GM12878 (cell line): ENCODE measurements at regions not wholly inside any gene's neighbourhood (a gene's known extent, or its start where the extent isn't known, plus 50 kb on each side); places are given as distances from the start of the nearest gene placed in this dataset.

Source experiments
- ATAC-seq: fragments of 200-7000 bp; cut with Tn5 transposase; 3 replicates; pipeline ENCODE4 v1.9.1; 2020; ENCODE audit warnings: mild to moderate bottlenecking, moderate library complexity
- BruUV-seq: library from RNA; stranded (reverse); fragments of 400-500 nt; replicated peaks from 2 replicates; lab custom pipeline; 2021; lab: Mats Ljungman, UMichigan
- CTCF ChIA-PET: fragments of 300-600 bp; sonication (Branson Sonifier 250); formaldehyde crosslinking; extraction: SDS; loops from one replicate; lab custom pipeline; 2021; ENCODE audit warnings: inconsistent platforms; lab: Yijun Ruan, JAX
- POLR2A ChIA-PET: fragments of 350-600 bp; formaldehyde crosslinking; extraction: SDS; loops from one replicate; lab custom pipeline; 2021; ENCODE audit warnings: inconsistent platforms; lab: Charles Lee
- RAD21 ChIA-PET: fragments of 300-600 bp; sonication (Branson Sonifier 250); formaldehyde crosslinking; loops from one replicate; lab custom pipeline; 2023; ENCODE audit warnings: antibody characterized with exemption; ENCODE audit not compliant: unreplicated experiment; lab: Charles Lee
- SMC1A ChIA-PET: fragments of 300-600 bp; sonication (Branson Sonifier 250); formaldehyde crosslinking; loops from one replicate; lab custom pipeline; 2023; ENCODE audit not compliant: unreplicated experiment, uncharacterized antibody; lab: Charles Lee
- DNase-seq: peaks from one replicate; pipeline ENCODE4 v3.0.0-alpha.2; 2011; ENCODE audit warnings: low read depth, low spot score
- FAIRE-seq: peaks from 3 replicates; lab custom pipeline; 2011; peaks lifted over from hg19 to GRCh38; lab: Jason Lieb, UNC
- H2AFZ ChIP-seq: 2 replicates; pipeline ENCODE4 v1.6.0; 2011; ENCODE audit warnings: low read depth, low read length, control low read depth; ENCODE audit not compliant: control insufficient read depth
- H3K27ac ChIP-seq: 2 replicates; pipeline ENCODE4 v1.5.1; 2011; ENCODE audit warnings: control low read depth; ENCODE audit not compliant: control insufficient read depth, insufficient read depth
- H3K27me3 ChIP-seq, 2 experiments: replicated peaks in 1 of 2; 2 replicates each; pipeline versions ENCODE4 v1.6.0 to v1.6.1; 2011; ENCODE audit warnings: low read length in 1 of 2; ENCODE audit not compliant: control insufficient read depth in 2 of 2, insufficient read depth in 2 of 2
- H3K36me3 ChIP-seq, 2 experiments: 2 replicates each; pipeline ENCODE4 v1.5.1; 2011; ENCODE audit warnings: low read length in 1 of 2; ENCODE audit not compliant: control insufficient read depth in 2 of 2, insufficient read depth in 2 of 2
- H3K4me1 ChIP-seq: 2 replicates; pipeline ENCODE4 v1.6.1; 2011; ENCODE audit warnings: mild to moderate bottlenecking, low read length, moderate library complexity, mixed read lengths; ENCODE audit not compliant: control insufficient read depth, insufficient read depth
- H3K4me2 ChIP-seq: 2 replicates; pipeline ENCODE4 v1.6.0; 2011; ENCODE audit warnings: control low read depth; ENCODE audit not compliant: control insufficient read depth, insufficient read depth
- H3K4me3 ChIP-seq: fragments of 200-600 bp; sonication (generic); 2 replicates; pipeline ENCODE4 v1.5.1; 2016
- H3K79me2 ChIP-seq: 2 replicates; pipeline ENCODE4 v1.6.0; 2011; ENCODE audit warnings: low read length; ENCODE audit not compliant: control insufficient read depth, insufficient read depth
- H3K9ac ChIP-seq: 2 replicates; pipeline ENCODE4 v1.8.0; 2011; ENCODE audit warnings: low read length, control low read depth, mixed read lengths; ENCODE audit not compliant: control insufficient read depth, insufficient read depth
- H3K9me3 ChIP-seq: replicated peaks from 3 replicates; pipeline ENCODE4 v1.5.1; 2011; ENCODE audit warnings: mild to moderate bottlenecking, low read length; ENCODE audit not compliant: control insufficient read depth, insufficient read depth
- H4K20me1 ChIP-seq: 2 replicates; pipeline ENCODE4 v1.6.0; 2011; ENCODE audit not compliant: control insufficient read depth, insufficient read depth
- BHLHE40 ChIP-seq, 2 experiments: fragments of 450-650 bp in 1 of 2; IDR thresholded peaks; 2 replicates each; pipeline ENCODE4 v1.6.1; 2011 to 2017; ENCODE audit warnings: low read depth in 2 of 2, borderline replicate concordance in 1 of 2, improper control_type of control experiment in 1 of 2, low read length in 1 of 2, mild to moderate bottlenecking in 1 of 2
- CREB1 ChIP-seq: IDR thresholded peaks from 2 replicates; pipeline ENCODE4 v1.6.1; 2012; ENCODE audit warnings: low read depth, mild to moderate bottlenecking, inconsistent platforms
- FOS ChIP-seq: IDR thresholded peaks from 3 replicates; pipeline ENCODE4 v1.6.1; 2011; ENCODE audit warnings: borderline replicate concordance; ENCODE audit not compliant: insufficient read length; ENCODE audit errors: extremely low read depth
- MEF2A ChIP-seq: IDR thresholded peaks from 2 replicates; pipeline ENCODE4 v1.6.1; 2011; ENCODE audit warnings: low read depth, mild to moderate bottlenecking, low read length, moderate library complexity; ENCODE audit not compliant: insufficient read depth
- MLLT1 ChIP-seq: fragments of 450-650 bp; IDR thresholded peaks from 2 replicates; pipeline ENCODE4 v1.6.1; 2016; ENCODE audit warnings: mild to moderate bottlenecking
- NBN ChIP-seq: fragments of 450-650 bp; IDR thresholded peaks from 2 replicates; pipeline ENCODE4 v1.6.1; 2016
- NR2C1 ChIP-seq: fragments of 450-650 bp; IDR thresholded peaks from 2 replicates; pipeline ENCODE4 v1.6.1; 2017; ENCODE audit warnings: antibody characterized with exemption, mild to moderate bottlenecking, moderate library complexity
- PML ChIP-seq: IDR thresholded peaks from 2 replicates; pipeline ENCODE4 v1.6.1; 2012; ENCODE audit warnings: low read length, inconsistent platforms
- RUNX3 ChIP-seq: IDR thresholded peaks from 2 replicates; pipeline ENCODE4 v1.6.1; 2012; ENCODE audit warnings: low read length, inconsistent platforms
- TCF12 ChIP-seq: IDR thresholded peaks from 2 replicates; pipeline ENCODE4 v1.6.1; 2011; ENCODE audit warnings: low read depth, mild to moderate bottlenecking, low read length
- TCF3 ChIP-seq: IDR thresholded peaks from 2 replicates; pipeline ENCODE4 v1.6.1; 2012; ENCODE audit warnings: low read depth, mild to moderate bottlenecking, low read length, borderline replicate concordance; ENCODE audit not compliant: insufficient read depth
- YY1 ChIP-seq: IDR thresholded peaks from 2 replicates; pipeline ENCODE4 v1.6.1; 2011; ENCODE audit warnings: low read depth, mild to moderate bottlenecking, low read length
- ZBTB40 ChIP-seq: fragments of 450-650 bp; IDR thresholded peaks from 2 replicates; pipeline ENCODE4 v1.6.1; 2016; ENCODE audit warnings: mild to moderate bottlenecking, moderate library complexity, borderline replicate concordance
- ZNF24 ChIP-seq: fragments of 450-650 bp; IDR thresholded peaks from 2 replicates; pipeline ENCODE4 v1.6.1; 2017; ENCODE audit warnings: antibody characterized with exemption, mild to moderate bottlenecking
- WGBS: methylation state at CpG from one replicate; pipeline ENCODE4 v1.1.6; 2016; ENCODE audit warnings: low lambda C conversion rate; ENCODE audit not compliant: insufficient replicate concordance, insufficient coverage; ENCODE audit errors: missing lambda C conversion rate; 5-methylcytosine and 5-hydroxymethylcytosine counted together
- in situ Hi-C: fragments of 300-500 bp; cut with MboI; formaldehyde crosslinking; loops from 9 replicates; pipeline ENCODE4 v1.14.3; 2018; ENCODE audit warnings: mixed read lengths
- intact Hi-C: fragments of 100-400 bp; cut with micrococcal nuclease; formaldehyde crosslinking; loops from one replicate; pipeline ENCODE4 v1.14.2; 2022; ENCODE audit not compliant: unreplicated experiment

- RAD21 ChIA-PET: no interaction called here
- BruUV-seq: no TSS peak
- CTCF ChIA-PET: no interaction called here
- Histone ChIP-seq H4K20me1 (no peaks in the 10 kb centered on the region), H3K4me3 (no peak overlapping the region), H2AFZ (no peak overlapping the region), H3K27ac (no peak overlapping the region), H3K79me2 (no peaks in the 10 kb centered on the region), H3K4me1 (no peaks in the 10 kb centered on the region), H3K9me3 (no peaks in the 10 kb centered on the region), H3K4me2 (no peak overlapping the region), H3K36me3 (no peaks in the 10 kb centered on the region), H3K9ac (no peak overlapping the region), H3K27me3 (no peaks in the 10 kb centered on the region)
- POLR2A ChIA-PET: no interaction called here
- FAIRE-seq: no peak
- no peak for DNase-seq
- no peak for TF ChIP-seq MEF2A
- no peak for TF ChIP-seq CREB1
- SMC1A ChIA-PET: no interaction called here
- ATAC-seq: no peak
- intact Hi-C loops (no loop called here), in situ Hi-C loops (no loop called here)
These were observed 1461.4 kb upstream of the CDH9 start for GRCh38 chr5:28499766-28500290.

GRCh38 chr5:28495876-28496275 lies 1457.5 kb upstream of the CDH9 start:
- H2AFZ ChIP-seq: no peak overlapping the region
- ChIA-PET POLR2A (interaction anchor here (1.0 kb wide), 1 partner anchor 192 kb away, joined by 3 read pairs; no protein-coding TSS in a partner anchor), RAD21 (interaction anchor here (1.6 kb wide), 1 partner anchor 28 kb away, joined by 5 read pairs; no protein-coding TSS in a partner anchor), CTCF (interaction anchor here (1.8 to 3.6 kb wide), 2 partner anchors 22 to 80 kb away, joined by 8 to 23 read pairs; no protein-coding TSS in a partner anchor), SMC1A (interaction anchor here (1.0 to 2.5 kb wide), 4 partner anchors 17 to 174 kb away, joined by 3 to 13 read pairs (median 7); no protein-coding TSS in a partner anchor)
- H3K9ac ChIP-seq: no peak overlapping the region
- H4K20me1 ChIP-seq: no peaks in the 10 kb centered on the region
- H3K79me2 ChIP-seq: no peaks in the 10 kb centered on the region
- H3K4me3 ChIP-seq: no peak overlapping the region
- H3K4me2 ChIP-seq: no peak overlapping the region
- no TSS peak for BruUV-seq
- ATAC-seq (no peak), DNase-seq (no peak), FAIRE-seq (no peak)
- 23% methylated on average over 3 of the region's 3 CpGs for WGBS
- H3K9me3 ChIP-seq: no peaks in the 10 kb centered on the region
- H3K27ac ChIP-seq: no peak overlapping the region
- no peaks in the 10 kb centered on the region for H3K36me3 ChIP-seq
- in situ Hi-C loops (no loop called here), intact Hi-C loops (no loop called here)
- no peaks in the 10 kb centered on the region for H3K27me3 ChIP-seq
- H3K4me1 ChIP-seq: no peaks in the 10 kb centered on the region
- TF ChIP-seq NBN: no peak
- no peak for TF ChIP-seq NR2C1
- TF ChIP-seq MLLT1: no peak
- no peak for TF ChIP-seq RUNX3
- no peak for TF ChIP-seq FOS
- TF ChIP-seq BHLHE40 (IDR thresholded peaks at IDR 0.05; ENCODE audit: borderline replicate concordance in 1 of 2, low read depth in 2 of 2, low read length in 1 of 2): no peak
- TF ChIP-seq ZBTB40: no peak
- no peak for TF ChIP-seq YY1
- no peak for TF ChIP-seq ZNF24
- TF ChIP-seq TCF3: no peak
- TF ChIP-seq PML: no peak
- TF ChIP-seq TCF12: no peak
